K562 (cell line): ENCODE measurements at regions not wholly inside any gene's neighbourhood (a gene's known extent, or its start where the extent isn't known, plus 50 kb on each side); places are given as distances from the start of the nearest gene placed in this dataset.

Experiments
- ATAC-seq: fragments of 200-7000 bp; cut with Tn5 transposase; 3 replicates; pipeline ENCODE4 v1.9.1; 2020; ENCODE audit warnings: moderate library complexity
- BruUV-seq: library from RNA; stranded (reverse); fragments of 400-500 nt; replicated peaks from 2 replicates; lab custom pipeline; 2021; lab: Mats Ljungman, UMichigan
- CTCF ChIA-PET: fragments of 300-600 bp; formaldehyde crosslinking; extraction: SDS; loops from one replicate; lab custom pipeline; 2021; ENCODE audit warnings: low intra/inter-chr PET ratio; lab: Yijun Ruan, JAX
- POLR2A ChIA-PET: fragments of 300-600, 350-650 bp; sonication (Branson Sonifier 250); formaldehyde crosslinking; extraction: SDS; loops from one replicate; lab custom pipeline; 2021; ENCODE audit warnings: antibody characterized with exemption, inconsistent platforms; lab: Yijun Ruan, JAX
- DNase-seq, 4 experiments: peaks; one replicate each; pipeline versions ENCODE4 v3.0.0 to v3.0.0-alpha.2; 2011 to 2018; ENCODE audit warnings: low spot score in 3 of 4, mixed read lengths in 3 of 4; ENCODE audit errors: extremely low read depth in 1 of 4
- FAIRE-seq: peaks from 2 replicates; lab custom pipeline; 2011; peaks lifted over from hg19 to GRCh38; lab: Jason Lieb, UNC
- H2AFZ ChIP-seq: 2 replicates; pipeline ENCODE4 v1.6.0; 2011; ENCODE audit warnings: low read depth, low read length, control low read depth, inconsistent platforms
- H3K27ac ChIP-seq: fragments of 200-600 bp; 3 replicates; pipeline ENCODE4 v1.8.0; 2011; ENCODE audit warnings: low read depth, mild to moderate bottlenecking, control low read depth, inconsistent platforms, low read length, moderate library complexity, mixed read lengths; ENCODE audit errors: extremely low read depth
- H3K27me3 ChIP-seq, 2 experiments: fragments of 300-600 bp in 1 of 2; 2 replicates in 1 of 2; 3 replicates in 1 of 2; pipeline versions ENCODE4 v1.6.0 to v1.8.0; 2011; ENCODE audit warnings: inconsistent platforms in 2 of 2, low read length in 2 of 2, mild to moderate bottlenecking in 1 of 2, mixed read lengths in 1 of 2, moderate library complexity in 1 of 2; ENCODE audit not compliant: control insufficient read depth in 2 of 2, insufficient read depth in 2 of 2
- H3K36me3 ChIP-seq: fragments of 300-600 bp; 3 replicates; pipeline ENCODE4 v1.8.0; 2011; ENCODE audit warnings: mild to moderate bottlenecking, low read length, inconsistent platforms; ENCODE audit not compliant: control insufficient read depth, insufficient read depth
- H3K4me1 ChIP-seq, 2 experiments: fragments of 200-600 bp in 1 of 2; replicated peaks in 1 of 2; 2 replicates in 1 of 2; 3 replicates in 1 of 2; pipeline versions ENCODE4 v1.5.1 to v1.8.0; 2011; ENCODE audit warnings: inconsistent platforms in 2 of 2, low read length in 2 of 2, mild to moderate bottlenecking in 1 of 2, mixed read lengths in 1 of 2, moderate library complexity in 1 of 2; ENCODE audit not compliant: control insufficient read depth in 2 of 2, insufficient read depth in 2 of 2
- H3K4me2 ChIP-seq: 2 replicates; pipeline ENCODE4 v1.6.1; 2011; ENCODE audit warnings: low read length, control low read depth, inconsistent platforms, mixed read lengths; ENCODE audit not compliant: insufficient read depth
- H3K4me3 ChIP-seq: fragments of 200-600 bp; sonication (generic), shearing (Covaris generic); 2 replicates; pipeline ENCODE4 v1.5.1; 2016; ENCODE audit warnings: control low read depth, inconsistent platforms
- H3K79me2 ChIP-seq: fragments of 200-600 bp; 3 replicates; pipeline ENCODE4 v1.8.0; 2011; ENCODE audit warnings: low read length, inconsistent platforms; ENCODE audit not compliant: control insufficient read depth, insufficient read depth
- H3K9ac ChIP-seq, 2 experiments: 2 replicates each; pipeline versions ENCODE4 v1.6.0 to v1.6.1; 2011; ENCODE audit warnings: low read depth in 2 of 2, low read length in 2 of 2, control low read depth in 1 of 2, inconsistent platforms in 1 of 2, mild to moderate bottlenecking in 1 of 2, mixed read lengths in 1 of 2; ENCODE audit not compliant: insufficient read depth in 1 of 2
- H3K9me1 ChIP-seq: one replicate; pipeline ENCODE4 v1.6.0; 2011; ENCODE audit warnings: inconsistent platforms, mild to moderate bottlenecking, low read length, moderate library complexity; ENCODE audit not compliant: control insufficient read depth, insufficient read depth
- H3K9me3 ChIP-seq: replicated peaks from 2 replicates; pipeline ENCODE4 v1.5.1; 2011; ENCODE audit warnings: low read depth, low read length, inconsistent platforms; ENCODE audit not compliant: control insufficient read depth, insufficient read depth
- H4K20me1 ChIP-seq: replicated peaks from 2 replicates; pipeline ENCODE4 v1.6.1; 2011; ENCODE audit warnings: low read length, inconsistent platforms, mixed read lengths; ENCODE audit not compliant: control insufficient read depth, insufficient read depth
- KLF1 ChIP-seq: fragments of 450-650 bp; IDR thresholded peaks from 2 replicates; pipeline ENCODE4 v1.6.1; 2016; ENCODE audit warnings: missing genetic modification characterization, missing compliant biosample characterization
- SNIP1 ChIP-seq: fragments of 450-650 bp; IDR thresholded peaks from 2 replicates; pipeline ENCODE4 v1.7.1; 2017; ENCODE audit warnings: low read depth, mild to moderate bottlenecking
- WGBS: fragments of 100-300 bp; shearing (Covaris generic); methylation state at CpG from one replicate; pipeline ENCODE4 v1.1.6; 2016; ENCODE audit warnings: low coverage, mixed read lengths; ENCODE audit not compliant: insufficient coverage; ENCODE audit errors: missing lambda C conversion rate; 5-methylcytosine and 5-hydroxymethylcytosine counted together
- in situ Hi-C: fragments of 300-500 bp; cut with MboI; formaldehyde crosslinking; loops from 4 replicates; pipeline ENCODE4 v1.15.0; 2018; ENCODE audit warnings: inconsistent platforms, mixed read lengths
- intact Hi-C: fragments of 100-400 bp; cut with micrococcal nuclease; formaldehyde crosslinking; loops from 2 replicates; pipeline ENCODE4 v1.14.2; 2022
- TF ChIP-seq, protein P1 (sequence below): fragments of 450-650 bp; IDR thresholded peaks from 2 replicates; pipeline ENCODE4 v1.7.1; 2018; ENCODE audit warnings: mild to moderate bottlenecking, low read depth; ENCODE audit not compliant: partially characterized antibody

DNA sequence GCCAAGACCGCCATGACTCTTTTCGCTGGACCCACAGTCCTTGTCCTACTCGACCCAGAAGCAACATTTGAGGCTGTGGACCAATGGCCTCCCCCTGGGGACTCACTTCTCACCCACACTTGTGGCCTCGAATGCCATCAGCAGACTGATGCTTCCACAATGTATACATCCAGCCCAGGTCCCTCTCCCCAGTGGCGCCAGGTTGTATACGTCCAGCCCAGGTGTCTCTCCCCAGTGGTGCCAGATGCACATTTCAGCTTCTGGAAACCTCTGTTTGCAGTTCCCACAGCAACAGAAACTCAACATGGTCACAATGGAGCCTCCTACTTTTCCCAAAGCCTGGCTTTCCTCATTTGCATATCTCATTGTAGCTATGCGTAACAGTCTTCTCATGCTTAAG is 210.5 kb upstream of the RNF32 start:
- no TSS peak for BruUV-seq

More for the DNA sequence above, 210.5 kb upstream of the RNF32 start:
- WGBS = 0% methylated on average over 7 of the region's 7 CpGs
- H2AFZ ChIP-seq = no peak overlapping the region
- H3K4me1 ChIP-seq = no peaks in the 10 kb centered on the region
- no peak overlapping the region for H3K9ac ChIP-seq
- no peaks in the 10 kb centered on the region for H3K79me2 ChIP-seq
- intact Hi-C loops = no loop called here
- ChIA-PET POLR2A (interaction anchor here (2.0 kb wide), 1 partner anchor 13 kb away, joined by 4 read pairs; no protein-coding TSS in a partner anchor), CTCF (no interaction called here)
- H3K4me2 ChIP-seq = no peak overlapping the region
- H3K36me3 ChIP-seq = no peaks in the 10 kb centered on the region
- in situ Hi-C loops = no loop called here
- ATAC-seq (no peak), DNase-seq (no peak), FAIRE-seq (no peak)
- TF ChIP-seq, protein P1, sequence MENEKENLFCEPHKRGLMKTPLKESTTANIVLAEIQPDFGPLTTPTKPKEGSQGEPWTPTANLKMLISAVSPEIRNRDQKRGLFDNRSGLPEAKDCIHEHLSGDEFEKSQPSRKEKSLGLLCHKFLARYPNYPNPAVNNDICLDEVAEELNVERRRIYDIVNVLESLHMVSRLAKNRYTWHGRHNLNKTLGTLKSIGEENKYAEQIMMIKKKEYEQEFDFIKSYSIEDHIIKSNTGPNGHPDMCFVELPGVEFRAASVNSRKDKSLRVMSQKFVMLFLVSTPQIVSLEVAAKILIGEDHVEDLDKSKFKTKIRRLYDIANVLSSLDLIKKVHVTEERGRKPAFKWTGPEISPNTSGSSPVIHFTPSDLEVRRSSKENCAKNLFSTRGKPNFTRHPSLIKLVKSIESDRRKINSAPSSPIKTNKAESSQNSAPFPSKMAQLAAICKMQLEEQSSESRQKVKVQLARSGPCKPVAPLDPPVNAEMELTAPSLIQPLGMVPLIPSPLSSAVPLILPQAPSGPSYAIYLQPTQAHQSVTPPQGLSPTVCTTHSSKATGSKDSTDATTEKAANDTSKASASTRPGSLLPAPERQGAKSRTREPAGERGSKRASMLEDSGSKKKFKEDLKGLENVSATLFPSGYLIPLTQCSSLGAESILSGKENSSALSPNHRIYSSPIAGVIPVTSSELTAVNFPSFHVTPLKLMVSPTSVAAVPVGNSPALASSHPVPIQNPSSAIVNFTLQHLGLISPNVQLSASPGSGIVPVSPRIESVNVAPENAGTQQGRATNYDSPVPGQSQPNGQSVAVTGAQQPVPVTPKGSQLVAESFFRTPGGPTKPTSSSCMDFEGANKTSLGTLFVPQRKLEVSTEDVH = no peak
- TF ChIP-seq SNIP1 (no peak), KLF1 (tag) (no peak)
- H3K27ac ChIP-seq = no peak overlapping the region
- H3K9me1 ChIP-seq = no peaks in the 10 kb centered on the region
- H3K9me3 ChIP-seq = no peaks in the 10 kb centered on the region
- 0 out of 2 replicates have a peak, but pooled peaks cover 3% of the 10 kb centered on the region for H4K20me1 ChIP-seq
- no peak overlapping the region for H3K4me3 ChIP-seq
- H3K27me3 ChIP-seq = peaks cover 9 to 29% of the 10 kb centered on the region in 2 experiments; a peak in 4 of 5 replicates
